ENCODE measurements at regions not wholly inside any gene's neighbourhood (a gene's known extent, or its start where the extent isn't known, plus 50 kb on each side); places are given as distances from the start of the nearest gene placed in this dataset.

DNA sequence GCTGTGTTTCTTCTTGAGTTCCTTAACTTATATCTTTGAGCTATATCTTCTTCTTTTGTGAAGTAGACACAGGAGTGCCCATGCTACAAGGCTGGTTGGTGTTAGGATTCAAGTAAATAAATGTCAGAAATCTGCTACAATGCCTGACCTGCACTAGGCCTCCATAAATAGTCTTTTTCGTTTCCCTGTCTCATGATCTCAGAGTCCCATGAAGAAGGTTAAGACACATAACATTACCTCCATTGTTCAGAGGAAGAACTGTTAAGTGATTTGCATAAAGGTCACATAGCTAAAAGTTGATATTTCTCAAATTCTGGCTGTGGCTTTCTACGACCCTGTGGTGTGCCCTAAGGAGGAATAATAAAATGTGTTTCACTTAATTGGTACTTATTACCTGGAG, 228.4 kb downstream of the KCNS3 start:
- Histone ChIP-seq H3K4me2 (ENCODE audit: extremely low read depth, insufficient read depth, low read length) (no peak overlapping the region), H3K27ac (ENCODE audit: insufficient read depth, low read length) (no peak overlapping the region)
- TF ChIP-seq EZH2 (IDR thresholded peaks at IDR 0.05; ENCODE audit: low read length, missing control alignments) = no peak
- TF ChIP-seq, protein P1, sequence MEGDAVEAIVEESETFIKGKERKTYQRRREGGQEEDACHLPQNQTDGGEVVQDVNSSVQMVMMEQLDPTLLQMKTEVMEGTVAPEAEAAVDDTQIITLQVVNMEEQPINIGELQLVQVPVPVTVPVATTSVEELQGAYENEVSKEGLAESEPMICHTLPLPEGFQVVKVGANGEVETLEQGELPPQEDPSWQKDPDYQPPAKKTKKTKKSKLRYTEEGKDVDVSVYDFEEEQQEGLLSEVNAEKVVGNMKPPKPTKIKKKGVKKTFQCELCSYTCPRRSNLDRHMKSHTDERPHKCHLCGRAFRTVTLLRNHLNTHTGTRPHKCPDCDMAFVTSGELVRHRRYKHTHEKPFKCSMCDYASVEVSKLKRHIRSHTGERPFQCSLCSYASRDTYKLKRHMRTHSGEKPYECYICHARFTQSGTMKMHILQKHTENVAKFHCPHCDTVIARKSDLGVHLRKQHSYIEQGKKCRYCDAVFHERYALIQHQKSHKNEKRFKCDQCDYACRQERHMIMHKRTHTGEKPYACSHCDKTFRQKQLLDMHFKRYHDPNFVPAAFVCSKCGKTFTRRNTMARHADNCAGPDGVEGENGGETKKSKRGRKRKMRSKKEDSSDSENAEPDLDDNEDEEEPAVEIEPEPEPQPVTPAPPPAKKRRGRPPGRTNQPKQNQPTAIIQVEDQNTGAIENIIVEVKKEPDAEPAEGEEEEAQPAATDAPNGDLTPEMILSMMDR (conservative IDR thresholded peaks at IDR 0.05 in 1 of 2, IDR thresholded peaks at IDR 0.05 in 1 of 2; ENCODE audit: low read depth in 1 of 2, low read length in 2 of 2) = no peak

GRCh38 chr2:18105929-18106328, 227.5 kb downstream of the KCNS3 start:
- H3K36me3 ChIP-seq (ENCODE audit: control insufficient read depth, insufficient read depth, low read length) = no peaks in the 10 kb centered on the region
- no peak overlapping the region for H3K4me3 ChIP-seq (replicated peaks in 1 of 4; ENCODE audit: control extremely low read depth in 1 of 4, insufficient read depth in 1 of 4, low read depth in 3 of 4, low read length in 4 of 4)
- TF ChIP-seq, protein P1 (conservative IDR thresholded peaks at IDR 0.05 in 1 of 2, IDR thresholded peaks at IDR 0.05 in 1 of 2; ENCODE audit: low read depth in 1 of 2, low read length in 2 of 2) = no peak
- no peak for TF ChIP-seq EZH2 (IDR thresholded peaks at IDR 0.05; ENCODE audit: low read length, missing control alignments)
- no peaks in the 10 kb centered on the region for H3K4me1 ChIP-seq (ENCODE audit: control insufficient read depth, extremely low read depth, insufficient read depth, low read length)
- H3K9ac ChIP-seq (ENCODE audit: insufficient read depth, low read length) = no peak overlapping the region
- no peaks in the 10 kb centered on the region for H3K27me3 ChIP-seq (ENCODE audit: control insufficient read depth, insufficient read depth, low read length)
- no peak for DNase-seq (ENCODE audit: low read depth in 2 of 2)
- H3K79me2 ChIP-seq (ENCODE audit: control insufficient read depth, insufficient read depth, low read length) = no peaks in the 10 kb centered on the region
- H3K9me3 ChIP-seq (ENCODE audit: control insufficient read depth, insufficient read depth, low read depth, low read length) = no peaks in the 10 kb centered on the region
- no peaks in the 10 kb centered on the region for H4K20me1 ChIP-seq (ENCODE audit: control insufficient read depth, extremely low read depth, insufficient read depth, low read length)
- H3K4me2 ChIP-seq (ENCODE audit: extremely low read depth, insufficient read depth, low read length) = no peak overlapping the region
- H2AFZ ChIP-seq (ENCODE audit: low read length) = no peak overlapping the region
- H3K27ac ChIP-seq (ENCODE audit: insufficient read depth, low read length) = no peak overlapping the region

More for the DNA sequence above, 228.4 kb downstream of the KCNS3 start:
- Histone ChIP-seq H3K36me3 (ENCODE audit: control insufficient read depth, insufficient read depth, low read length) (no peaks in the 10 kb centered on the region), H4K20me1 (ENCODE audit: control insufficient read depth, extremely low read depth, insufficient read depth, low read length) (no peaks in the 10 kb centered on the region), H3K4me1 (ENCODE audit: control insufficient read depth, extremely low read depth, insufficient read depth, low read length) (no peaks in the 10 kb centered on the region), H3K4me3 (replicated peaks in 1 of 4; ENCODE audit: control extremely low read depth in 1 of 4, insufficient read depth in 1 of 4, low read depth in 3 of 4, low read length in 4 of 4) (no peak overlapping the region), H3K9me3 (ENCODE audit: control insufficient read depth, insufficient read depth, low read depth, low read length) (no peaks in the 10 kb centered on the region), H3K9ac (ENCODE audit: insufficient read depth, low read length) (no peak overlapping the region), H3K27me3 (ENCODE audit: control insufficient read depth, insufficient read depth, low read length) (no peaks in the 10 kb centered on the region), H2AFZ (ENCODE audit: low read length) (no peak overlapping the region), H3K79me2 (ENCODE audit: control insufficient read depth, insufficient read depth, low read length) (no peaks in the 10 kb centered on the region)
- DNase-seq (ENCODE audit: low read depth in 2 of 2) = no peak

DNA sequence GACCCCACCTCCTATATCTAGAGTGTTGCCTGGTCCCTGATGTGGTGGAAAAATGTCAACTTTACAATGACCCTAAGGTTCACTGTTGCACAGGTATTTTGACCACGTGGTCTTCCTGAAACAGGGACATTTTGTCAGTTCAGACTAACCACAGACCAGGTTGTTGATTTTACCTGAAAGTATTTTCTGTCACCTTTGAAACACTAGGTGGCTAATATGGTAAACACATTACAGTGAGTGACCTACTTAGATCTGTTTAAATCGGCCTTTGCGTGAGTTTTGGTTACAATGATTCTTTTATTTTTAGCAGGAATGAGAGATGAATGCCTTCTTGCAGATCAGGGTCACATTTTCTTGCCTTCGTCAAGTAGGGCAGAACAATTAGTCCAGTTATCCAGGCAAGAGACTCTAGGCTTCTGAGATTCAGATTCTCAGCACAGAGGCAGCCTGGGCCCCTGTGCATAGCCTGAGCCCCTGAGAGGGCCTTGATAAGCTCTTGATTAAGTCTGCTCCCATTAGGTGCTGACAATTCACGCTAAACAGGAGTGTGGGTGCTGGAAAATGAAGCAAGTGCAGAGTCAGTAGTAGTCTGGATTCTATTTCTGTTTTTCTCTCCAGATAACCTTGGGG, 226.2 kb downstream of the KCNS3 start:
- Histone ChIP-seq H4K20me1 (ENCODE audit: control insufficient read depth, extremely low read depth, insufficient read depth, low read length) (no peaks in the 10 kb centered on the region), H3K36me3 (ENCODE audit: control insufficient read depth, insufficient read depth, low read length) (no peaks in the 10 kb centered on the region), H3K9ac (ENCODE audit: insufficient read depth, low read length) (no peak overlapping the region), H3K4me3 (replicated peaks in 1 of 4; ENCODE audit: control extremely low read depth in 1 of 4, insufficient read depth in 1 of 4, low read depth in 3 of 4, low read length in 4 of 4) (no peak overlapping the region), H3K79me2 (ENCODE audit: control insufficient read depth, insufficient read depth, low read length) (no peaks in the 10 kb centered on the region), H3K27me3 (ENCODE audit: control insufficient read depth, insufficient read depth, low read length) (no peaks in the 10 kb centered on the region), H3K4me1 (ENCODE audit: control insufficient read depth, extremely low read depth, insufficient read depth, low read length) (no peaks in the 10 kb centered on the region), H3K4me2 (ENCODE audit: extremely low read depth, insufficient read depth, low read length) (no peak overlapping the region), H3K9me3 (ENCODE audit: control insufficient read depth, insufficient read depth, low read depth, low read length) (no peaks in the 10 kb centered on the region), H3K27ac (ENCODE audit: insufficient read depth, low read length) (no peak overlapping the region), H2AFZ (ENCODE audit: low read length) (no peak overlapping the region)
- TF ChIP-seq, protein P1 (conservative IDR thresholded peaks at IDR 0.05 in 1 of 2, IDR thresholded peaks at IDR 0.05 in 1 of 2; ENCODE audit: low read depth in 1 of 2, low read length in 2 of 2) = no peak
- TF ChIP-seq EZH2 (IDR thresholded peaks at IDR 0.05; ENCODE audit: low read length, missing control alignments) = no peak
- DNase-seq (ENCODE audit: low read depth in 2 of 2) = no peak

Data from fibroblast of lung (primary cell).